Ovary (tissue), 3 donors: ENCODE measurements at regions not wholly inside any gene's neighbourhood (a gene's known extent, or its start where the extent isn't known, plus 50 kb on each side); places are given as distances from the start of the nearest gene placed in this dataset.

Source experiments
- CTCF ChIP-seq, 3 donors: fragments of 450-650 bp in 2 of 3; fragments of 200-600 bp in 1 of 3; IDR thresholded peaks; one replicate each; pipeline versions ENCODE4 v1.5.1 to v1.8.0; 2016 to 2022; ENCODE audit warnings: antibody characterized with exemption in 3 of 3, mild to moderate bottlenecking in 1 of 3
- EP300 ChIP-seq: sonication (generic); formaldehyde crosslinking; IDR thresholded peaks from one replicate; pipeline ENCODE4 v1.6.1; 2017; ENCODE audit warnings: antibody characterized with exemption
- donor health status: DM: no; HTN: no; CAD: no.

DNA sequence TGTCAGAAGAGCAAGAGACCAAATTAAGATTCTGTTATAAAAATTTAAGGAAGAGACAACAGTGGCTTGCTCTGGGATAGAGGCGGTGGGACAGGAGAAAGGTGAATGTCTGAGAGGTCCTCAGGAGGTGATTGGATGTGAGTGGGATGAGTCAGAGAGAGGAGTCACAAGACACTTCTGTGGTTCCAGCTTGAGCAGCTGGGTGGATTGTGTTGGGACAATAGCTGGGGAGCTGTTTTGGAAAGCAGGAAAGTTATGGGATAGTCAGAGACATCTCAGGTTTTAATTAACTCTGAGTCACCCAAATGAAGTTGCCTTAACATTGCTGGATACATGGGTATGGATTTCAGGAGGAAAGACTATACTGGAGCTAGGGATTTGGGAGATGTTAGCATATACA is 218.0 kb upstream of the TRIB2 start:
- TF ChIP-seq CTCF (IDR thresholded peaks at IDR 0.05) (no peak), EP300 (no peak)
